ENCODE measurements at regions not wholly inside any gene's neighbourhood (a gene's known extent, or its start where the extent isn't known, plus 50 kb on each side); places are given as distances from the start of the nearest gene placed in this dataset.
A peak's percentile ranks its signal among the peaks of the same experiment; 100 is the strongest.

DNA sequence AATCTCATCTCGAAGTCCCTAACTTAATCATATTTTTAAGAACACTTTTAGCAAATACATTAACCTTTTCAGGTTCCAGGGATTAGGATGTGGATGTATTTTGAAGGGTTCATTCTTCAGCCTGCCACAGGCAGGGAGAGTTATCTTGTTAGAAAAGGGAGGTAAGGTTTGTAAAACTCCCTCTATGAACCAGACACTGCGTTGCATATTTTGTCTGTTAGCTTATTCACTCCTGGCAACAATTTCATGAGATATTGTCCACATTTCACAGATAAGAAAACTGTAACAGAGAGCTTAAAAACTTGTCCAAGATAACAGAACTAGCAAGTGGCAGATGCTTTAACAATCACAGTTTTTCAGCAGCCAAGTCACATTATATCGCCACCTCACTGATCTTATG, 155.4 kb downstream of the DIPK2A start:
- H3K4me3 ChIP-seq (ENCODE audit: low read depth, low read length) = no peak overlapping the region
- FAIRE-seq (no peak), DNase-seq (ENCODE audit: low read depth) (no peak)
- no peaks in the 10 kb centered on the region for H3K27me3 ChIP-seq (ENCODE audit: control insufficient read depth, insufficient read depth, low read length)
- H3K36me3 ChIP-seq (ENCODE audit: control insufficient read depth, insufficient read depth, low read length) = no peaks in the 10 kb centered on the region
- TF ChIP-seq, protein P1, sequence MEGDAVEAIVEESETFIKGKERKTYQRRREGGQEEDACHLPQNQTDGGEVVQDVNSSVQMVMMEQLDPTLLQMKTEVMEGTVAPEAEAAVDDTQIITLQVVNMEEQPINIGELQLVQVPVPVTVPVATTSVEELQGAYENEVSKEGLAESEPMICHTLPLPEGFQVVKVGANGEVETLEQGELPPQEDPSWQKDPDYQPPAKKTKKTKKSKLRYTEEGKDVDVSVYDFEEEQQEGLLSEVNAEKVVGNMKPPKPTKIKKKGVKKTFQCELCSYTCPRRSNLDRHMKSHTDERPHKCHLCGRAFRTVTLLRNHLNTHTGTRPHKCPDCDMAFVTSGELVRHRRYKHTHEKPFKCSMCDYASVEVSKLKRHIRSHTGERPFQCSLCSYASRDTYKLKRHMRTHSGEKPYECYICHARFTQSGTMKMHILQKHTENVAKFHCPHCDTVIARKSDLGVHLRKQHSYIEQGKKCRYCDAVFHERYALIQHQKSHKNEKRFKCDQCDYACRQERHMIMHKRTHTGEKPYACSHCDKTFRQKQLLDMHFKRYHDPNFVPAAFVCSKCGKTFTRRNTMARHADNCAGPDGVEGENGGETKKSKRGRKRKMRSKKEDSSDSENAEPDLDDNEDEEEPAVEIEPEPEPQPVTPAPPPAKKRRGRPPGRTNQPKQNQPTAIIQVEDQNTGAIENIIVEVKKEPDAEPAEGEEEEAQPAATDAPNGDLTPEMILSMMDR (IDR thresholded peaks at IDR 0.05; ENCODE audit: insufficient read depth, low read length, severe bottlenecking) = no peak

DNA sequence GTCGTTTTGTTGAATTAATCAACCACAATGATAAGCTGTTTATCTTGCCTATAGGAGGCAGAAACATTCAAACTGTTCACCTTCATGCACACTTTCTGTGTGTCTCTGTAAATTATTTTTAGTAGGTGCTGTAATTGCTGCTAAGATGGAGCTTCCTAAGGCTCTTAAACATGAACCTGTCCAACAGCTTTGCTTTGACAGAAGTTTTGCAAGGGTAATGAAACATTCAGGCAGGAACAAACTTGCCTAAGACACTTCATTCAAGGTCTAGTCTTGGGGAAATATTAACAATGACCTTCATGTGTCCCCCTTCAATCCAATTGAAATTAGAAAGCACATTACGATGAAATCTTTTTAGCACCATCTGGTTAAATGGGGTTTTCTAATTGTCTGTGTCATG, 156.1 kb downstream of the DIPK2A start:
- no peak overlapping the region for H3K4me3 ChIP-seq (ENCODE audit: low read depth, low read length)
- FAIRE-seq = peak; percentile 73
- H3K36me3 ChIP-seq (ENCODE audit: control insufficient read depth, insufficient read depth, low read length) = no peaks in the 10 kb centered on the region
- H3K27me3 ChIP-seq (ENCODE audit: control insufficient read depth, insufficient read depth, low read length) = no peaks in the 10 kb centered on the region
- TF ChIP-seq, protein P1 (IDR thresholded peaks at IDR 0.05; ENCODE audit: insufficient read depth, low read length, severe bottlenecking) = no peak
- peak; percentile 93 for DNase-seq (ENCODE audit: low read depth)

DNA sequence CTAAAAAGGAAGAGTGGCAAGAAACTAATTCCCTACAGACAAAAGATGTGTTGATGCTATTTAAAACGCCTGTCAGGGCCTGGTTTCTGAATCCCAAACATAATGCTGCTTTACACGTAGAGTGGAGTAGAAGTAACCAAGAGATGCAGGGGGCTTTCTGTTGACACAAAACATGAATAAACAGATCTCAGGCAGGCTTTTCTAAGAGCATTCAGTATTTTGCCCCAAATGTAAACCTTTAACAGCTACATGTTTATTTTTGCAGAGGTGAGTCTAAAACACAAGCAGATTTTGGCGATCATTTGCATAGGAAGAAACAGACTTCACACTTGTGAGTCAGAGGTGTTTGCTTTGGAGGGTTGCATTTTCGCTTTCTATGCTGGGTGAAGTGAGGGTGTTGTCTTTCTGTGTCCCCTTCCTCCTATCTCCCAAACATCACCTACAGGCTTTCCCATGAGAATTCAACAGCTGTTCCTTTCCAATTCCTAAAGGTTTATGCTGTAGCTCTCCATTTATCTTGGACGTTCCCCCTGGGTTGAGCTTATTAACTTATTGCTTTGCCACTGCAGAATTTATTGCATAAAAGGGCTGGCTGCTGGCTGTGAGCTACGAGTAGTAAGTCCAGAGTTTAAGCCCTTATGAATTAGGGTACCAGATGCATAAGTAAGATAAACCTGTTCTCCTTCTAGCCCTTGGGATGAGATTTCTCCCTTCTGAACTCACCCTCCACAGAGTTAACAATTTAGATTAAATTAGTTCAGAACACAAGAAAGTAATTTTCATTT, 156.7 kb downstream of the DIPK2A start:
- no peaks in the 10 kb centered on the region for H3K27me3 ChIP-seq (ENCODE audit: control insufficient read depth, insufficient read depth, low read length)
- TF ChIP-seq, protein P1 (IDR thresholded peaks at IDR 0.05; ENCODE audit: insufficient read depth, low read length, severe bottlenecking) = no peak
- H3K4me3 ChIP-seq (ENCODE audit: low read depth, low read length) = no peak overlapping the region
- no peaks in the 10 kb centered on the region for H3K36me3 ChIP-seq (ENCODE audit: control insufficient read depth, insufficient read depth, low read length)
- peak; percentile 53 for DNase-seq (ENCODE audit: low read depth)
- FAIRE-seq = no peak

DNA sequence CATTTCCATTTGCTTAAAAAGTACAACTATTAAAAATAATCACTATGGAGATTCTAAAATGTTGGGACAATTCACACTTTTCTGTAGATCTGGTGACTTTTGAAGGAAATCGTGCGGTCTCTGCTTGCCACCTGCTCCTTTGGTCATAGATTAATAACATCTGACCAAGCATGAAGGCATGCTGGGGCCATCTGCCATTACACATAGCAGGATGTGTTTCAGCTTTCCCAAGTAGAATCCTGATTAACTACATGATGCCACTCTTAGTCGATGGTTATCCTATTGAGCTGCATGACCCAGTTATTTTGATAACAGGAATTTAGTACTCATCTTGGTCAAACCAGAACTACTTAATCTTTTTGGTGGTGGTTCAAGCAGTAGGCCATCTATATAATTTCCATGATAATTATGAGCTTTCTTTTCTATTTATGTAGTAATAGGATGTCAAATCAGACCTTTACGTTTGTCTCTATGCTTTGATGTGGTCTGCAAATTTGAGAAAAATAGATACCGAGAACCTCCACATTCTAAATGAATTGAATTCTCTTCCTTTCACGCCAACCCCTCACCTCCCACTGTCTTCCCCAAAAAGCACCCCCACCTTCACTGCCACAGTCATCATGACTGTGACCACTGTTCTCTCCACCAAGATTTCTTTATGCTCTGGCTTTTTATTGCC, 158.1 kb downstream of the DIPK2A start:
- Histone ChIP-seq H3K36me3 (ENCODE audit: control insufficient read depth, insufficient read depth, low read length) (no peaks in the 10 kb centered on the region), H3K4me3 (ENCODE audit: low read depth, low read length) (no peak overlapping the region), H3K27me3 (ENCODE audit: control insufficient read depth, insufficient read depth, low read length) (no peaks in the 10 kb centered on the region)
- TF ChIP-seq, protein P1 (IDR thresholded peaks at IDR 0.05; ENCODE audit: insufficient read depth, low read length, severe bottlenecking) = no peak
- DNase-seq (ENCODE audit: low read depth) (peak; percentile 28), FAIRE-seq (no peak)

DNA sequence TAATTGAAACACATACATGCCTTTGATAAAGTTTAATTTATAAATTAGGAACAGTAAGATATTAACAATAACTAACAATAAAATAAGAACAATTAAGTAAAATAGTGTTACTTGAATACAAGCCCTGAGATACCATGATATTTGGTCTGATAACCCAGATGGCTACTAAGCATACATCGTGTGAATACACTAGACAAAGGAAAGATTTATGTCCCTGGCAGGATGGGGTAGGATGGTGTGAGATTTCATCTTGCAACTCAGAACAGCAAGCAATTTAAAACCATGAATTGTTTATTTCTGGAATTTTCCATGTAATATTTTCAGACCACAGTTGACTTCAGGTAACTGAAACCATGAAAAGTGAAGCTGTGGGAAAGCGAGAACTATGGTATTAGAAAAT, 169.5 kb downstream of the DIPK2A start:
- FAIRE-seq = no peak
- DNase-seq (ENCODE audit: low read depth) = no peak
- H3K4me3 ChIP-seq (ENCODE audit: low read depth, low read length) = no peak overlapping the region
- H3K36me3 ChIP-seq (ENCODE audit: control insufficient read depth, insufficient read depth, low read length) = no peaks in the 10 kb centered on the region
- TF ChIP-seq, protein P1 (IDR thresholded peaks at IDR 0.05; ENCODE audit: insufficient read depth, low read length, severe bottlenecking) = no peak
- no peaks in the 10 kb centered on the region for H3K27me3 ChIP-seq (ENCODE audit: control insufficient read depth, insufficient read depth, low read length)
